NT2/D1 (cell line): ENCODE measurements at regions not wholly inside any gene's neighbourhood (a gene's known extent, or its start where the extent isn't known, plus 50 kb on each side); places are given as distances from the start of the nearest gene placed in this dataset.

Experiments used
- SUZ12 ChIP-seq: IDR thresholded peaks from 2 replicates; pipeline ENCODE4 v1.6.1; 2011; ENCODE audit not compliant: insufficient read length, insufficient read depth; ENCODE audit errors: extremely low read depth
- ZNF274 ChIP-seq: IDR thresholded peaks from 2 replicates; pipeline ENCODE4 v1.6.1; 2011; ENCODE audit warnings: mild to moderate bottlenecking, low read depth, low read length

DNA sequence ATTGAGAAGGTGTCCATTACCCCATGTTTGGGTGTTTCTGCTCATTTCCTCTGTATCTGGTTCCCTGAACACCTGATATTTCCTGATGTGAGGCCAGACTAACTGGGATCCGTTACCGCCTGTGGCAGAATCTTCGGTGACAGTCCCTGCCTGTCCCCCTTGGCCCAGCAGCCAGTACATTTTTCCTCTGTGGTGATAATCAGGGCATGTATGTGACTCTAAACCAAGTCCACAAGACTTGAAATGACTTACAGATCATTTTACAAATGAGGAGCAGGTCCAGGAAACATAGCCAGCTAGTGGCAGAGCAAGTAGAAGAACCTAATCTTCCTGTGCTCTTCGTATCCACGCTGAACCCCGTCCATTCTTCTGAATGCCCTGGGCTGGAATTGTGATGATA is 143.5 kb upstream of the IPO9 start:
- TF ChIP-seq SUZ12 (no peak), ZNF274 (no peak)
